PFSK-1 (cell line): ENCODE measurements at regions not wholly inside any gene's neighbourhood (a gene's known extent, or its start where the extent isn't known, plus 50 kb on each side); places are given as distances from the start of the nearest gene placed in this dataset.

Experiments
- FOXP2 ChIP-seq: optimal IDR thresholded peaks from 2 replicates; pipeline ENCODE3; 2011; ENCODE audit warnings: borderline replicate concordance, control low read depth, inconsistent platforms; ENCODE audit not compliant: insufficient read depth; ENCODE audit errors: extremely low read length, extremely low read depth
- POLR2AphosphoS5 ChIP-seq: IDR thresholded peaks from 2 replicates; pipeline ENCODE4 v1.6.1; 2012; ENCODE audit warnings: low read depth, mild to moderate bottlenecking, control low read depth, low read length, moderate library complexity
- REST ChIP-seq, 2 experiments: IDR thresholded peaks; 2 replicates each; pipeline versions ENCODE4 v1.6.1 to v1.8.0; 2011 to 2012; ENCODE audit warnings: low read depth in 2 of 2, low read length in 2 of 2, control low read depth in 1 of 2, inconsistent platforms in 1 of 2, mild to moderate bottlenecking in 1 of 2, moderate library complexity in 1 of 2; ENCODE audit not compliant: insufficient read depth in 1 of 2
- SIN3A ChIP-seq: IDR thresholded peaks from 2 replicates; pipeline ENCODE4 v1.6.1; 2012; ENCODE audit warnings: mild to moderate bottlenecking, low read length, moderate library complexity, borderline replicate concordance; ENCODE audit not compliant: insufficient read depth
- TAF1 ChIP-seq: IDR thresholded peaks from 2 replicates; pipeline ENCODE4 v1.6.1; 2012; ENCODE audit warnings: low read length, control low read depth, borderline replicate concordance; ENCODE audit not compliant: insufficient read depth

GRCh38 chr2:138066139-138066806, 102.0 kb downstream of the HNMT start:
- TF ChIP-seq SIN3A = no peak
- TF ChIP-seq POLR2AphosphoS5 = no peak
- TF ChIP-seq TAF1 = no peak
- TF ChIP-seq FOXP2 = no peak
- no peak for TF ChIP-seq REST (IDR thresholded peaks at IDR 0.05; ENCODE audit: insufficient read depth in 1 of 2, low read depth in 2 of 2, low read length in 2 of 2)

GRCh38 chr2:138066841-138067240, 102.6 kb downstream of the HNMT start:
- no peak for TF ChIP-seq REST (IDR thresholded peaks at IDR 0.05; ENCODE audit: insufficient read depth in 1 of 2, low read depth in 2 of 2, low read length in 2 of 2)
- no peak for TF ChIP-seq POLR2AphosphoS5
- no peak for TF ChIP-seq FOXP2
- TF ChIP-seq TAF1 = no peak

GRCh38 chr2:138071720-138072719, 107.7 kb downstream of the HNMT start:
- TF ChIP-seq POLR2AphosphoS5 (peak; percentile 41; the same call in 1 of the 2 replicates), TAF1 (peak; percentile 7; the same call in 1 of the 2 replicates), REST (IDR thresholded peaks at IDR 0.05; ENCODE audit: insufficient read depth in 1 of 2, low read depth in 2 of 2, low read length in 2 of 2) (0 out of 4 replicates have a peak, but pooled peaks of 1 of the 2 experiments have one; percentile 32), FOXP2 (peak; percentile 65), SIN3A (peak; percentile 50; the same call in 1 of the 2 replicates)

- no peak for TF ChIP-seq TAF1
- TF ChIP-seq FOXP2 = no peak
- TF ChIP-seq POLR2AphosphoS5 = no peak
- TF ChIP-seq REST (IDR thresholded peaks at IDR 0.05; ENCODE audit: insufficient read depth in 1 of 2, low read depth in 2 of 2, low read length in 2 of 2) = no peak
- no peak for TF ChIP-seq SIN3A
Measured at GRCh38 chr2:138078153-138078552, 113.9 kb downstream of the HNMT start.
